ENCODE measurements at regions not wholly inside any gene's neighbourhood (a gene's known extent, or its start where the extent isn't known, plus 50 kb on each side); places are given as distances from the start of the nearest gene placed in this dataset.

GRCh38 chr9:103372828-103373227, 377.7 kb downstream of the CYLC2 start:
- DNase-seq (ENCODE audit: low spot score) = no peak
- Histone ChIP-seq H3K4me1 (ENCODE audit: control insufficient read depth in 2 of 2, insufficient read depth in 1 of 2, low read depth in 1 of 2, low read length in 2 of 2) (no peaks in the 10 kb centered on the region), H3K14ac (ENCODE audit: low read length) (no peak overlapping the region), H2BK15ac (ENCODE audit: low read length) (no peak overlapping the region), H3K9me3 (replicated peaks in 1 of 2; ENCODE audit: control insufficient read depth in 2 of 2, insufficient read depth in 1 of 2, low read depth in 1 of 2, low read length in 2 of 2) (no peaks in the 10 kb centered on the region), H2AFZ (ENCODE audit: low read length) (no peak overlapping the region), H2AK5ac (ENCODE audit: low read depth, low read length) (no peak overlapping the region), H2BK5ac (ENCODE audit: low read length) (no peak overlapping the region), H3K4me2 (ENCODE audit: insufficient read depth, low read length, poor library complexity, severe bottlenecking) (no peak overlapping the region), H3K4ac (ENCODE audit: low read length) (no peak overlapping the region), H3K18ac (ENCODE audit: low read length) (no peak overlapping the region), H3K27ac (replicated peaks; ENCODE audit: low read length) (no peak overlapping the region), H3K36me3 (replicated peaks in 1 of 2; ENCODE audit: control insufficient read depth in 2 of 2, insufficient read depth in 2 of 2, low read length in 2 of 2) (no peaks in the 10 kb centered on the region), H3K23ac (ENCODE audit: low read depth, low read length, poor library complexity) (no peak overlapping the region), H4K8ac (ENCODE audit: low read depth, low read length) (no peak overlapping the region), H2BK12ac (ENCODE audit: low read length) (no peak overlapping the region), H4K91ac (ENCODE audit: low read depth, low read length, poor library complexity) (no peak overlapping the region), H3K9ac (ENCODE audit: low read depth, low read length, poor library complexity) (no peak overlapping the region), H3K79me1 (ENCODE audit: low read depth, low read length) (no peaks in the 10 kb centered on the region), H3K4me3 (ENCODE audit: low read length in 2 of 2) (no peak overlapping the region), H3K27me3 (ENCODE audit: control insufficient read depth in 3 of 3, insufficient read depth in 3 of 3, low read depth in 1 of 3, low read length in 3 of 3) (no peaks in the 10 kb centered on the region), H2BK120ac (ENCODE audit: low read depth, low read length) (no peak overlapping the region)
- no CpG with 5 or more reads among the region's 4 CpGs for WGBS, 2 donors (ENCODE audit: extremely low coverage in 2 of 2, insufficient read length in 2 of 2, insufficient replicate concordance in 1 of 2)

GRCh38 chr9:103377667-103378066, 382.5 kb downstream of the CYLC2 start:
- H4K91ac ChIP-seq (ENCODE audit: low read depth, low read length, poor library complexity) = no peak overlapping the region
- H3K27ac ChIP-seq (replicated peaks; ENCODE audit: low read length) = no peak overlapping the region
- H2BK12ac ChIP-seq (ENCODE audit: low read length) = no peak overlapping the region
- no peak overlapping the region for H4K8ac ChIP-seq (ENCODE audit: low read depth, low read length)
- no peaks in the 10 kb centered on the region for H3K36me3 ChIP-seq (replicated peaks in 1 of 2; ENCODE audit: control insufficient read depth in 2 of 2, insufficient read depth in 2 of 2, low read length in 2 of 2)
- H3K23ac ChIP-seq (ENCODE audit: low read depth, low read length, poor library complexity) = no peak overlapping the region
- no peaks in the 10 kb centered on the region for H3K79me1 ChIP-seq (ENCODE audit: low read depth, low read length)
- no peak overlapping the region for H3K18ac ChIP-seq (ENCODE audit: low read length)
- no peak overlapping the region for H2BK120ac ChIP-seq (ENCODE audit: low read depth, low read length)
- no peaks in the 10 kb centered on the region for H3K9me3 ChIP-seq (replicated peaks in 1 of 2; ENCODE audit: control insufficient read depth in 2 of 2, insufficient read depth in 1 of 2, low read depth in 1 of 2, low read length in 2 of 2)
- no peak overlapping the region for H2AK5ac ChIP-seq (ENCODE audit: low read depth, low read length)
- H3K9ac ChIP-seq (ENCODE audit: low read depth, low read length, poor library complexity) = no peak overlapping the region
- no peaks in the 10 kb centered on the region for H3K4me1 ChIP-seq (ENCODE audit: control insufficient read depth in 2 of 2, insufficient read depth in 1 of 2, low read depth in 1 of 2, low read length in 2 of 2)
- H3K4me2 ChIP-seq (ENCODE audit: insufficient read depth, low read length, poor library complexity, severe bottlenecking) = no peak overlapping the region
- no peak overlapping the region for H3K4ac ChIP-seq (ENCODE audit: low read length)
- no peak for DNase-seq (ENCODE audit: low spot score)
- H3K27me3 ChIP-seq (ENCODE audit: control insufficient read depth in 3 of 3, insufficient read depth in 3 of 3, low read depth in 1 of 3, low read length in 3 of 3) = no peaks in the 10 kb centered on the region
- no peak overlapping the region for H2BK15ac ChIP-seq (ENCODE audit: low read length)
- H3K14ac ChIP-seq (ENCODE audit: low read length) = no peak overlapping the region
- H2AFZ ChIP-seq (ENCODE audit: low read length) = no peak overlapping the region
- no peak overlapping the region for H3K4me3 ChIP-seq (ENCODE audit: low read length in 2 of 2)
- no peak overlapping the region for H2BK5ac ChIP-seq (ENCODE audit: low read length)

DNA sequence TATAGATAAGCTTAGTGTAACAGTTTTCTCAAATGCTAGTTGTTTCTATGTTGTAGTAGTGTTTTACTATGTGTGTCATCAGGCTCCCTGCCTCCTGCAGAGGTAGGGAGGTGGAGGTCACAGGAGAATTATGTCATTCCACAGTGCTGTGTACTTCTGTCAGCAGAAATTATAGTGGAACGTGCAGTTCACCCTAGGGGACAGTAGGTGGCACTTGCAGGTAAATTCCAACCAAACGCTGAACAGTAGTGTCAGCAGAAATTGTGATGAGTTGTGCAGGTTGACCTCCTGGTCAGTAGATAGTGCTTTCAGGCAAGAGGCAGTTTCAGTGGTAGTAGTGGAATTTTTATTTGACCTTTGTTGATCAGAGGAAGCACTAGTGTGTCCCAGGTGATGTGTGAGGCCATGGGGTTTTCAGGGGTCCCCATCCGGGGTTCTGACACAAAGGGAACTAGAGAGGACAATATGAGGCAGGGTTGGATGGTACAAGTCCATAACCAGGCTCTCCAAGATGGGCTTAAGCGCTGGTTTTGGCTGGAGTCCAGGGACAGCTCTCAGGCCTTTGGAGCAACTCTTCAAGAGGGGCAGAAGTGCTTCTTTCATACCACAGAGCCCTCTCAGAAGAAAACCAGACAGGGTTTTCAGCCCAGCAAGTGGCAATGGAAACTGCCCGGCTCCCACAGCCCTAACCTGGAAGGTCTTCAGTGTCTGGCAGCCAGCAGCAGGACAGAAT, 402.9 kb downstream of the CYLC2 start:
- Histone ChIP-seq H3K79me1 (ENCODE audit: low read depth, low read length) (no peaks in the 10 kb centered on the region), H2BK12ac (ENCODE audit: low read length) (no peak overlapping the region), H2AFZ (ENCODE audit: low read length) (no peak overlapping the region), H2AK5ac (ENCODE audit: low read depth, low read length) (no peak overlapping the region), H3K18ac (ENCODE audit: low read length) (no peak overlapping the region), H3K4me2 (ENCODE audit: insufficient read depth, low read length, poor library complexity, severe bottlenecking) (no peak overlapping the region), H3K27ac (replicated peaks; ENCODE audit: low read length) (no peak overlapping the region), H2BK15ac (ENCODE audit: low read length) (no peak overlapping the region), H3K36me3 (replicated peaks in 1 of 2; ENCODE audit: control insufficient read depth in 2 of 2, insufficient read depth in 2 of 2, low read length in 2 of 2) (no peaks in the 10 kb centered on the region), H4K8ac (ENCODE audit: low read depth, low read length) (no peak overlapping the region), H3K4me3 (ENCODE audit: low read length in 2 of 2) (no peak overlapping the region), H3K4ac (ENCODE audit: low read length) (no peak overlapping the region), H3K4me1 (ENCODE audit: control insufficient read depth in 2 of 2, insufficient read depth in 1 of 2, low read depth in 1 of 2, low read length in 2 of 2) (no peaks in the 10 kb centered on the region), H3K27me3 (ENCODE audit: control insufficient read depth in 3 of 3, insufficient read depth in 3 of 3, low read depth in 1 of 3, low read length in 3 of 3) (no peaks in the 10 kb centered on the region), H3K14ac (ENCODE audit: low read length) (no peak overlapping the region), H4K91ac (ENCODE audit: low read depth, low read length, poor library complexity) (no peak overlapping the region), H3K9ac (ENCODE audit: low read depth, low read length, poor library complexity) (no peak overlapping the region), H3K9me3 (replicated peaks in 1 of 2; ENCODE audit: control insufficient read depth in 2 of 2, insufficient read depth in 1 of 2, low read depth in 1 of 2, low read length in 2 of 2) (no peaks in the 10 kb centered on the region), H3K23ac (ENCODE audit: low read depth, low read length, poor library complexity) (no peak overlapping the region), H2BK5ac (ENCODE audit: low read length) (no peak overlapping the region), H2BK120ac (ENCODE audit: low read depth, low read length) (no peak overlapping the region)
- WGBS, 2 donors (ENCODE audit: extremely low coverage in 2 of 2, insufficient read length in 2 of 2, insufficient replicate concordance in 1 of 2) = no CpG with 5 or more reads among the region's 5 CpGs
- peak; percentile 37 for DNase-seq (ENCODE audit: low spot score)

GRCh38 chr9:103399535-103399934, 404.4 kb downstream of the CYLC2 start:
- Histone ChIP-seq H3K4me1 (ENCODE audit: control insufficient read depth in 2 of 2, insufficient read depth in 1 of 2, low read depth in 1 of 2, low read length in 2 of 2) (no peaks in the 10 kb centered on the region), H4K8ac (ENCODE audit: low read depth, low read length) (no peak overlapping the region), H2BK5ac (ENCODE audit: low read length) (no peak overlapping the region), H3K27ac (replicated peaks; ENCODE audit: low read length) (no peak overlapping the region), H3K4ac (ENCODE audit: low read length) (no peak overlapping the region), H3K4me2 (ENCODE audit: insufficient read depth, low read length, poor library complexity, severe bottlenecking) (no peak overlapping the region), H2BK12ac (ENCODE audit: low read length) (no peak overlapping the region), H3K14ac (ENCODE audit: low read length) (no peak overlapping the region), H3K23ac (ENCODE audit: low read depth, low read length, poor library complexity) (no peak overlapping the region), H3K36me3 (replicated peaks in 1 of 2; ENCODE audit: control insufficient read depth in 2 of 2, insufficient read depth in 2 of 2, low read length in 2 of 2) (no peaks in the 10 kb centered on the region), H3K9me3 (replicated peaks in 1 of 2; ENCODE audit: control insufficient read depth in 2 of 2, insufficient read depth in 1 of 2, low read depth in 1 of 2, low read length in 2 of 2) (no peaks in the 10 kb centered on the region), H3K4me3 (ENCODE audit: low read length in 2 of 2) (no peak overlapping the region), H2BK15ac (ENCODE audit: low read length) (no peak overlapping the region), H4K91ac (ENCODE audit: low read depth, low read length, poor library complexity) (no peak overlapping the region), H2AK5ac (ENCODE audit: low read depth, low read length) (no peak overlapping the region), H2BK120ac (ENCODE audit: low read depth, low read length) (no peak overlapping the region), H3K18ac (ENCODE audit: low read length) (no peak overlapping the region), H3K27me3 (ENCODE audit: control insufficient read depth in 3 of 3, insufficient read depth in 3 of 3, low read depth in 1 of 3, low read length in 3 of 3) (no peaks in the 10 kb centered on the region), H3K79me1 (ENCODE audit: low read depth, low read length) (no peaks in the 10 kb centered on the region), H2AFZ (ENCODE audit: low read length) (no peak overlapping the region), H3K9ac (ENCODE audit: low read depth, low read length, poor library complexity) (no peak overlapping the region)
- WGBS, 2 donors (ENCODE audit: extremely low coverage in 2 of 2, insufficient read length in 2 of 2, insufficient replicate concordance in 1 of 2) = no CpG with 5 or more reads among the region's 3 CpGs
- no peak for DNase-seq (ENCODE audit: low spot score)
